ENCODE measurements at regions not wholly inside any gene's neighbourhood (a gene's known extent, or its start where the extent isn't known, plus 50 kb on each side); places are given as distances from the start of the nearest gene placed in this dataset.

DNA sequence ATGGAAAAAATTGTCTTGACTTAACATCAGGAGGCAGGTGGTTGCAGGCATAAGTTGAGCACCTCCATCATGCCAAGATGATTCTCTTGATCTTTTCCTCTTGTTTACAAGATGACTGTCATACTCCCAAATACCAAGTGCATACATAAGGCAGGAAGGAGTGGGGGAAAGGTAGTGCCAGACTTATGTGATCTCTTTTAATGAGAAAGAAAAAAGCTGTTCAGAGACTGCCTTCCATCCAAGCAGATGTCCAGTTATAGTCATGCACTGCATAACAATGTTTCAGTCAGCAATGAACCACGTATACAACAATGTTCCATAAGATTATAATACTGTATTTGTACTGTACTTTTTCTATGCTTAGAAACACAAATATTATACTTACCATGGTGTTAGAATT is 135.7 kb downstream of the EHF start (continued):
- no peak for TF ChIP-seq ESRRA (IDR thresholded peaks at IDR 0.05; ENCODE audit: low read length)
- no peak for TF ChIP-seq ZNF622 (IDR thresholded peaks at IDR 0.05)
- TF ChIP-seq NKRF (conservative IDR thresholded peaks at IDR 0.05): no peak
- TF ChIP-seq, protein P1, sequence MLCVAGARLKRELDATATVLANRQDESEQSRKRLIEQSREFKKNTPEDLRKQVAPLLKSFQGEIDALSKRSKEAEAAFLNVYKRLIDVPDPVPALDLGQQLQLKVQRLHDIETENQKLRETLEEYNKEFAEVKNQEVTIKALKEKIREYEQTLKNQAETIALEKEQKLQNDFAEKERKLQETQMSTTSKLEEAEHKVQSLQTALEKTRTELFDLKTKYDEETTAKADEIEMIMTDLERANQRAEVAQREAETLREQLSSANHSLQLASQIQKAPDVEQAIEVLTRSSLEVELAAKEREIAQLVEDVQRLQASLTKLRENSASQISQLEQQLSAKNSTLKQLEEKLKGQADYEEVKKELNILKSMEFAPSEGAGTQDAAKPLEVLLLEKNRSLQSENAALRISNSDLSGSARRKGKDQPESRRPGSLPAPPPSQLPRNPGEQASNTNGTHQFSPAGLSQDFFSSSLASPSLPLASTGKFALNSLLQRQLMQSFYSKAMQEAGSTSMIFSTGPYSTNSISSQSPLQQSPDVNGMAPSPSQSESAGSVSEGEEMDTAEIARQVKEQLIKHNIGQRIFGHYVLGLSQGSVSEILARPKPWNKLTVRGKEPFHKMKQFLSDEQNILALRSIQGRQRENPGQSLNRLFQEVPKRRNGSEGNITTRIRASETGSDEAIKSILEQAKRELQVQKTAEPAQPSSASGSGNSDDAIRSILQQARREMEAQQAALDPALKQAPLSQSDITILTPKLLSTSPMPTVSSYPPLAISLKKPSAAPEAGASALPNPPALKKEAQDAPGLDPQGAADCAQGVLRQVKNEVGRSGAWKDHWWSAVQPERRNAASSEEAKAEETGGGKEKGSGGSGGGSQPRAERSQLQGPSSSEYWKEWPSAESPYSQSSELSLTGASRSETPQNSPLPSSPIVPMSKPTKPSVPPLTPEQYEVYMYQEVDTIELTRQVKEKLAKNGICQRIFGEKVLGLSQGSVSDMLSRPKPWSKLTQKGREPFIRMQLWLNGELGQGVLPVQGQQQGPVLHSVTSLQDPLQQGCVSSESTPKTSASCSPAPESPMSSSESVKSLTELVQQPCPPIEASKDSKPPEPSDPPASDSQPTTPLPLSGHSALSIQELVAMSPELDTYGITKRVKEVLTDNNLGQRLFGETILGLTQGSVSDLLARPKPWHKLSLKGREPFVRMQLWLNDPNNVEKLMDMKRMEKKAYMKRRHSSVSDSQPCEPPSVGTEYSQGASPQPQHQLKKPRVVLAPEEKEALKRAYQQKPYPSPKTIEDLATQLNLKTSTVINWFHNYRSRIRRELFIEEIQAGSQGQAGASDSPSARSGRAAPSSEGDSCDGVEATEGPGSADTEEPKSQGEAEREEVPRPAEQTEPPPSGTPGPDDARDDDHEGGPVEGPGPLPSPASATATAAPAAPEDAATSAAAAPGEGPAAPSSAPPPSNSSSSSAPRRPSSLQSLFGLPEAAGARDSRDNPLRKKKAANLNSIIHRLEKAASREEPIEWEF (IDR thresholded peaks at IDR 0.05; ENCODE audit: insufficient replicate concordance, low read depth, low read length): no peak

DNA sequence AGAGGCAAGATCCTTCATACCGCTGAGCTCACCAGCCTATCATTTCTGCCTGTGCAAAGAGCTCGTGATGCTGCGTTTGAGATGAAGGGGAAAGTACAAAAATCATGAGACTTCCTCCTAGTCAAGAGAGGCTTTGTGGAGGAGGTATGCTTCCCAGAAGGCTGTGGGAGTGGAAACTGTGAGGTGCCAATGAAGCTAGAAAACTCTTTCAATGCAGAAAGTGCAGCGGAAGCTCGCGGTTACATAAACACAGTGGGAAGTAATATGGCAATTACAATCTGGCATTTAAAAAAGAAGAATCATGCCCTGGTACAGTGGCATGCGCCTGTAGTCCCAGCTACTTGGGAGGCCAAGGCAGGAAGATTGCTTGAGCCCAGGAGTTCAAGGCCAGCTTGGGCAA is 134.8 kb downstream of the EHF start:
- H2AFZ ChIP-seq (ENCODE audit: control insufficient read depth, low read depth, low read length): no peak overlapping the region
- no peak overlapping the region for H3K9ac ChIP-seq (ENCODE audit: control insufficient read depth, insufficient read depth, low read length)
- 56% methylated on average over 7 of the region's 7 CpGs for WGBS (ENCODE audit: insufficient coverage, insufficient replicate concordance, low lambda C conversion rate, missing lambda C conversion rate)
- intact Hi-C loops (cut with micrococcal nuclease; ENCODE audit: unreplicated experiment) (no loop called here), in situ Hi-C loops (cut with MboI) (no loop called here)
- H3K9me3 ChIP-seq (replicated peaks; ENCODE audit: control insufficient read depth, insufficient read depth, low read length): no peaks in the 10 kb centered on the region
- ChIA-PET SMC1A (ENCODE audit: uncharacterized antibody, unreplicated experiment) (interaction anchor here (0.7 to 1.1 kb wide), 2 partner anchors 14 to 20 kb away, joined by 3 read pairs; no protein-coding TSS in a partner anchor), RAD21 (ENCODE audit: unreplicated experiment) (no interaction called here), POLR2A (no interaction called here), CTCF (no interaction called here)
- H4K20me1 ChIP-seq (ENCODE audit: control insufficient read depth, insufficient read depth): no peaks in the 10 kb centered on the region
- no peaks in the 10 kb centered on the region for H3K4me1 ChIP-seq (ENCODE audit: control insufficient read depth, insufficient read depth, low read length)
- ATAC-seq (no peak), DNase-seq (ENCODE audit: low read depth, low spot score) (no peak), FAIRE-seq (no peak)
- H3K79me2 ChIP-seq (ENCODE audit: control insufficient read depth, insufficient read depth, low read length): no peaks in the 10 kb centered on the region
- no peaks in the 10 kb centered on the region for H3K36me3 ChIP-seq (ENCODE audit: control insufficient read depth in 2 of 2, insufficient read depth in 2 of 2, low read length in 1 of 2)
- no peak overlapping the region for H3K27ac ChIP-seq (ENCODE audit: control insufficient read depth, insufficient read depth)
- H3K4me2 ChIP-seq (ENCODE audit: control insufficient read depth, insufficient read depth): no peak overlapping the region
- no TSS peak for BruUV-seq (replicated peaks)
- H3K4me3 ChIP-seq: no peak overlapping the region
- H3K27me3 ChIP-seq (replicated peaks in 1 of 2; ENCODE audit: control insufficient read depth in 2 of 2, insufficient read depth in 2 of 2, low read length in 1 of 2): no peaks in the 10 kb centered on the region; a peak in 2 of 4 replicates
- no peak for TF ChIP-seq CBFB (IDR thresholded peaks at IDR 0.05; ENCODE audit: low read depth)
- no peak for TF ChIP-seq NR2F1 (conservative IDR thresholded peaks at IDR 0.05)
- no peak for TF ChIP-seq TARDBP (IDR thresholded peaks at IDR 0.05; ENCODE audit: borderline replicate concordance)
- no peak for TF ChIP-seq RB1 (IDR thresholded peaks at IDR 0.05; ENCODE audit: borderline replicate concordance)
- TF ChIP-seq BMI1 (IDR thresholded peaks at IDR 0.05; ENCODE audit: borderline replicate concordance): no peak
- TF ChIP-seq IKZF1 (conservative IDR thresholded peaks at IDR 0.05): no peak
- no peak for TF ChIP-seq SP1 (IDR thresholded peaks at IDR 0.05; ENCODE audit: low read depth, low read length)
- TF ChIP-seq E2F8 (IDR thresholded peaks at IDR 0.05; ENCODE audit: low read depth, partially characterized antibody): no peak
- TF ChIP-seq RELB (IDR thresholded peaks at IDR 0.05; ENCODE audit: low read depth): no peak

Measured in GM12878 (cell line).